Hepatocyte (in vitro differentiated cells): ENCODE measurements at regions not wholly inside any gene's neighbourhood (a gene's known extent, or its start where the extent isn't known, plus 50 kb on each side); places are given as distances from the start of the nearest gene placed in this dataset.
"Not testable (repeated sequence)": the region's sequence is repeated elsewhere in the genome, so short reads cannot be mapped to it uniquely, and the experiment has no call there.

Source experiments
- DNase-seq: peaks from one replicate; pipeline ENCODE4 v3.0.0-alpha.2; 2016; ENCODE audit warnings: low spot score
- H2AFZ ChIP-seq: fragments of 200-600 bp; sonication (generic); 2 replicates; pipeline ENCODE4 v1.6.0; 2016; ENCODE audit warnings: antibody characterized with exemption, mild to moderate bottlenecking
- H3K27ac ChIP-seq: fragments of 200-600 bp; sonication (generic); 2 replicates; pipeline ENCODE4 v1.5.1; 2016; ENCODE audit warnings: mild to moderate bottlenecking
- H3K27me3 ChIP-seq: fragments of 200-600 bp; sonication (generic); 2 replicates; pipeline ENCODE4 v1.6.1; 2016
- H3K36me3 ChIP-seq: fragments of 200-600 bp; sonication (generic); replicated peaks from 2 replicates; pipeline ENCODE4 v1.5.1; 2016; ENCODE audit warnings: low read depth; ENCODE audit not compliant: insufficient read depth
- H3K4me1 ChIP-seq: fragments of 200-600 bp; sonication (generic); 2 replicates; pipeline ENCODE4 v1.5.1; 2016; ENCODE audit warnings: mild to moderate bottlenecking, moderate library complexity; ENCODE audit not compliant: insufficient read depth
- H3K4me2 ChIP-seq: fragments of 200-600 bp; sonication (generic); 2 replicates; pipeline ENCODE4 v1.6.0; 2016
- H3K4me3 ChIP-seq: fragments of 200-600 bp; sonication (generic); 2 replicates; pipeline ENCODE4 v1.5.1; 2016; ENCODE audit warnings: mild to moderate bottlenecking
- H3K79me2 ChIP-seq: fragments of 200-600 bp; sonication (generic); 2 replicates; pipeline ENCODE4 v1.6.0; 2017; ENCODE audit warnings: mild to moderate bottlenecking
- H3K9me2 ChIP-seq: fragments of 200-600 bp; sonication (generic); replicated peaks from 2 replicates; pipeline ENCODE4 v1.6.0; 2017; ENCODE audit warnings: mild to moderate bottlenecking; ENCODE audit not compliant: insufficient read depth
- H3K9me3 ChIP-seq: fragments of 200-600 bp; sonication (generic); 2 replicates; pipeline ENCODE4 v1.5.1; 2016; ENCODE audit warnings: low read depth, mild to moderate bottlenecking
- H4K20me1 ChIP-seq: fragments of 200-600 bp; sonication (generic); 2 replicates; pipeline ENCODE4 v1.6.0; 2016; ENCODE audit warnings: mild to moderate bottlenecking; ENCODE audit not compliant: insufficient read depth, poor library complexity, severe bottlenecking
- CTCF ChIP-seq: fragments of 200-600 bp; sonication (generic); IDR thresholded peaks from 2 replicates; pipeline ENCODE4 v1.5.1; 2016; ENCODE audit warnings: antibody characterized with exemption, mild to moderate bottlenecking; ENCODE audit not compliant: poor library complexity
- EZH2 ChIP-seq: fragments of 200-600 bp; sonication (generic); IDR thresholded peaks from 2 replicates; pipeline ENCODE4 v1.6.1; 2016; ENCODE audit warnings: antibody characterized with exemption, mild to moderate bottlenecking, borderline replicate concordance
- EZH2phosphoT487 ChIP-seq: fragments of 200-600 bp; sonication (generic); IDR thresholded peaks from one replicate; pipeline ENCODE4 v1.6.1; 2018; ENCODE audit warnings: antibody characterized with exemption, mild to moderate bottlenecking, low read depth, moderate library complexity; ENCODE audit not compliant: unreplicated experiment, severe bottlenecking
- WGBS: methylation state at CpG from one replicate; pipeline ENCODE4 v1.1.6; 2016; ENCODE audit warnings: low lambda C conversion rate; ENCODE audit errors: missing lambda C conversion rate; 5-methylcytosine and 5-hydroxymethylcytosine counted together

- TF ChIP-seq CTCF (no peak), EZH2phosphoT487 (no peak), EZH2 (no peak)
- Histone ChIP-seq H3K4me3 (no peak overlapping the region), H3K36me3 (no peaks in the 10 kb centered on the region), H2AFZ (no peak overlapping the region), H4K20me1 (no peaks in the 10 kb centered on the region), H3K9me3 (no peaks in the 10 kb centered on the region), H3K9me2 (no peaks in the 10 kb centered on the region), H3K4me2 (no peak overlapping the region), H3K27me3 (no peaks in the 10 kb centered on the region), H3K27ac (no peak overlapping the region), H3K4me1 (no peaks in the 10 kb centered on the region), H3K79me2 (no peaks in the 10 kb centered on the region)
- 85% methylated on average over 3 of the region's 3 CpGs for WGBS
- DNase-seq: no peak
Observed at GRCh38 chr6:154622618-154623336, 110.4 kb upstream of the SCAF8 start.

GRCh38 chr6:154623391-154623790 is 109.8 kb upstream of the SCAF8 start:
- Histone ChIP-seq H3K27me3 (no peaks in the 10 kb centered on the region), H3K4me2 (no peak overlapping the region), H3K79me2 (no peaks in the 10 kb centered on the region), H3K4me1 (no peaks in the 10 kb centered on the region), H3K9me2 (no peaks in the 10 kb centered on the region), H3K36me3 (no peaks in the 10 kb centered on the region), H3K27ac (no peak overlapping the region), H3K9me3 (no peaks in the 10 kb centered on the region), H2AFZ (no peak overlapping the region), H3K4me3 (no peak overlapping the region), H4K20me1 (no peaks in the 10 kb centered on the region)
- TF ChIP-seq EZH2phosphoT487 (no peak), EZH2 (no peak), CTCF (no peak)
- WGBS: 88% methylated on average over 6 of the region's 6 CpGs
- no peak for DNase-seq

GRCh38 chr6:154624038-154624599 is 109.1 kb upstream of the SCAF8 start:
- Histone ChIP-seq H3K79me2 (no peaks in the 10 kb centered on the region), H3K9me2 (no peaks in the 10 kb centered on the region), H4K20me1 (no peaks in the 10 kb centered on the region), H3K9me3 (no peaks in the 10 kb centered on the region), H3K27ac (no peak overlapping the region), H3K4me1 (no peaks in the 10 kb centered on the region), H3K4me2 (no peak overlapping the region), H3K36me3 (no peaks in the 10 kb centered on the region), H3K4me3 (no peak overlapping the region), H3K27me3 (no peaks in the 10 kb centered on the region), H2AFZ (no peak overlapping the region)
- DNase-seq: no peak
- 76% methylated on average over 6 of the region's 6 CpGs for WGBS
- no peak for TF ChIP-seq EZH2phosphoT487
- TF ChIP-seq CTCF: no peak
- no peak for TF ChIP-seq EZH2

- WGBS: 76% methylated on average over 2 of the region's 2 CpGs
Observed at GRCh38 chr6:154624727-154625126, 108.5 kb upstream of the SCAF8 start.

More at GRCh38 chr6:154624727-154625126, 108.5 kb upstream of the SCAF8 start:
- H3K9me3 ChIP-seq, H4K20me1 ChIP-seq, H3K9me2 ChIP-seq, H3K4me3 ChIP-seq, H2AFZ ChIP-seq, H3K4me2 ChIP-seq, H3K27me3 ChIP-seq, DNase-seq, H3K79me2 ChIP-seq, H3K36me3 ChIP-seq, H3K4me1 ChIP-seq, H3K27ac ChIP-seq: not testable (repeated sequence)
